MCF 10A (cell line): ENCODE measurements at regions not wholly inside any gene's neighbourhood (a gene's known extent, or its start where the extent isn't known, plus 50 kb on each side); places are given as distances from the start of the nearest gene placed in this dataset.

ENCODE experiments used
- BruUV-seq: library from RNA; stranded (reverse); fragments of 400-500 nt; replicated peaks from 2 replicates; lab custom pipeline; 2021; lab: Mats Ljungman, UMichigan
- CTCF ChIA-PET: fragments of 300-600 bp; sonication (Branson Sonifier 250); formaldehyde crosslinking; extraction: SDS; loops from one replicate; lab custom pipeline; 2021; ENCODE audit warnings: antibody characterized with exemption, inconsistent platforms; lab: Yijun Ruan, JAX
- POLR2A ChIA-PET: fragments of 300-600, 350-650 bp; sonication (Branson Sonifier 250); formaldehyde crosslinking; extraction: SDS; loops from one replicate; lab custom pipeline; 2020; ENCODE audit warnings: antibody characterized with exemption, inconsistent platforms; lab: Yijun Ruan, JAX
- DNase-seq: peaks from one replicate; pipeline ENCODE4 v3.0.0-alpha.2; 2018; ENCODE audit not compliant: unreplicated experiment
- H3K27ac Mint-ChIP-seq: one replicate; pipeline ENCODE4 v1.8.0; 2022; ENCODE audit warnings: mild to moderate bottlenecking, low read depth, mixed read lengths; ENCODE audit not compliant: unreplicated experiment
- H3K27me3 Mint-ChIP-seq: one replicate; pipeline ENCODE4 v1.8.0; 2022; ENCODE audit warnings: mixed read lengths; ENCODE audit not compliant: insufficient read depth, unreplicated experiment
- H3K36me3 Mint-ChIP-seq: one replicate; pipeline ENCODE4 v1.8.0; 2022; ENCODE audit warnings: mild to moderate bottlenecking, moderate library complexity, mixed read lengths; ENCODE audit not compliant: insufficient read depth, unreplicated experiment
- H3K4me1 Mint-ChIP-seq: one replicate; pipeline ENCODE4 v1.8.0; 2022; ENCODE audit warnings: mixed read lengths; ENCODE audit not compliant: insufficient read depth, unreplicated experiment
- H3K4me3 Mint-ChIP-seq: one replicate; pipeline ENCODE4 v1.8.0; 2022; ENCODE audit warnings: mild to moderate bottlenecking, moderate library complexity, mixed read lengths; ENCODE audit not compliant: unreplicated experiment
- H3K9me3 Mint-ChIP-seq: one replicate; pipeline ENCODE4 v1.8.0; 2022; ENCODE audit warnings: mixed read lengths; ENCODE audit not compliant: unreplicated experiment
- intact Hi-C: fragments of 100-400 bp; cut with micrococcal nuclease; formaldehyde crosslinking; loops from 2 replicates; pipeline ENCODE4 v1.14.1; 2022
- TF ChIP-seq, protein P1 (sequence below): fragments of 200-600 bp; IDR thresholded peaks from one replicate; pipeline ENCODE4 v1.8.0; 2022; ENCODE audit warnings: antibody characterized with exemption, mild to moderate bottlenecking; ENCODE audit not compliant: unreplicated experiment

- no TSS peak for BruUV-seq
- POLR2A ChIA-PET = interaction anchor here (0.6 kb wide), 1 partner anchor 24 kb away, joined by 3 read pairs; no protein-coding TSS in a partner anchor
- intact Hi-C loops = no loop called here
Observed at GRCh38 chr6:125577124-125577662, 172.2 kb upstream of the HEY2 start.

GRCh38 chr6:125584468-125584939 is 164.9 kb upstream of the HEY2 start:
- POLR2A ChIA-PET = no interaction called here
- no peaks in the 10 kb centered on the region for H3K36me3 Mint-ChIP-seq
- H3K4me3 Mint-ChIP-seq = no peak overlapping the region
- H3K4me1 Mint-ChIP-seq = no peaks in the 10 kb centered on the region
- CTCF ChIA-PET = interaction anchor here (0.6 to 1.2 kb wide), 2 partner anchors 275 to 813 kb away, joined by 3 read pairs; no protein-coding TSS in a partner anchor
- peaks cover 34% of the 10 kb centered on the region for H3K27me3 Mint-ChIP-seq
- no peaks in the 10 kb centered on the region for H3K9me3 Mint-ChIP-seq
- TF ChIP-seq, protein P1, sequence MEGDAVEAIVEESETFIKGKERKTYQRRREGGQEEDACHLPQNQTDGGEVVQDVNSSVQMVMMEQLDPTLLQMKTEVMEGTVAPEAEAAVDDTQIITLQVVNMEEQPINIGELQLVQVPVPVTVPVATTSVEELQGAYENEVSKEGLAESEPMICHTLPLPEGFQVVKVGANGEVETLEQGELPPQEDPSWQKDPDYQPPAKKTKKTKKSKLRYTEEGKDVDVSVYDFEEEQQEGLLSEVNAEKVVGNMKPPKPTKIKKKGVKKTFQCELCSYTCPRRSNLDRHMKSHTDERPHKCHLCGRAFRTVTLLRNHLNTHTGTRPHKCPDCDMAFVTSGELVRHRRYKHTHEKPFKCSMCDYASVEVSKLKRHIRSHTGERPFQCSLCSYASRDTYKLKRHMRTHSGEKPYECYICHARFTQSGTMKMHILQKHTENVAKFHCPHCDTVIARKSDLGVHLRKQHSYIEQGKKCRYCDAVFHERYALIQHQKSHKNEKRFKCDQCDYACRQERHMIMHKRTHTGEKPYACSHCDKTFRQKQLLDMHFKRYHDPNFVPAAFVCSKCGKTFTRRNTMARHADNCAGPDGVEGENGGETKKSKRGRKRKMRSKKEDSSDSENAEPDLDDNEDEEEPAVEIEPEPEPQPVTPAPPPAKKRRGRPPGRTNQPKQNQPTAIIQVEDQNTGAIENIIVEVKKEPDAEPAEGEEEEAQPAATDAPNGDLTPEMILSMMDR = no peak
- no peak overlapping the region for H3K27ac Mint-ChIP-seq
- peak; percentile 20 for DNase-seq
- no TSS peak for BruUV-seq
- intact Hi-C loops = no loop called here

More at GRCh38 chr6:125577124-125577662, 172.2 kb upstream of the HEY2 start:
- CTCF ChIA-PET = no interaction called here
- Mint-ChIP-seq H3K4me3 (no peak overlapping the region), H3K27ac (no peak overlapping the region), H3K9me3 (no peaks in the 10 kb centered on the region), H3K27me3 (peaks cover 96% of the 10 kb centered on the region), H3K4me1 (no peaks in the 10 kb centered on the region), H3K36me3 (no peaks in the 10 kb centered on the region)
- TF ChIP-seq, protein P1 = no peak
- no peak for DNase-seq

GRCh38 chr6:125585470-125585869 is 164.0 kb upstream of the HEY2 start:
- CTCF ChIA-PET = interaction anchor here (1.2 kb wide), 1 partner anchor 276 kb away, joined by 3 read pairs; no protein-coding TSS in a partner anchor
- DNase-seq = no peak
- TF ChIP-seq, protein P1 = no peak
- H3K27me3 Mint-ChIP-seq = peaks cover 24% of the 10 kb centered on the region
- POLR2A ChIA-PET = no interaction called here
- intact Hi-C loops = no loop called here
- H3K9me3 Mint-ChIP-seq = no peaks in the 10 kb centered on the region
- H3K4me1 Mint-ChIP-seq = no peaks in the 10 kb centered on the region
- no peak overlapping the region for H3K27ac Mint-ChIP-seq
- BruUV-seq = no TSS peak
- H3K36me3 Mint-ChIP-seq = no peaks in the 10 kb centered on the region
- H3K4me3 Mint-ChIP-seq = no peak overlapping the region

DNA sequence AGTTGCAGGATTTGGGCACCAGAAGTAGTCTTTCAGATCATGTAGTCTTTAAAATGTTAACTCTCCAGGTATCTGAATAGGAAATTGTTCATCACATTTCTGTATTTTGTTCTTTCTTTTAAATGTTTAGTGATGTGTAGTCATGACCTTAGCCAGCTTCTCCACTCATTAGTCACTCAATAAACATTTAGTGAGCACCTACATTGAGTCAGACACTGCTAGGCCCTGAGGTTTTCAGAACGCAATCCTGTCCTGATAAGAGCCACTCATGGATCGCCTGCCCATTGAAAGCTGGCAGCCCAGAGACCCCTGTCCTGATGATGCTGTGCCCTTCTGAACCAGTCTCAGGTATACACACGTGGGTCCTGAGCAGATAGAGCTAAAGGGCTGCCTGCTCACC is 163.4 kb upstream of the HEY2 start:
- peak; percentile 41 for DNase-seq
- intact Hi-C loops = no loop called here
- Mint-ChIP-seq H3K36me3 (no peaks in the 10 kb centered on the region), H3K9me3 (no peaks in the 10 kb centered on the region), H3K27me3 (peaks cover 18% of the 10 kb centered on the region), H3K27ac (no peak overlapping the region), H3K4me3 (no peak overlapping the region), H3K4me1 (no peaks in the 10 kb centered on the region)
- BruUV-seq = no TSS peak
- TF ChIP-seq, protein P1 = no peak
- POLR2A ChIA-PET = no interaction called here
- CTCF ChIA-PET = no interaction called here
